ENCODE measurements at regions not wholly inside any gene's neighbourhood (a gene's known extent, or its start where the extent isn't known, plus 50 kb on each side); places are given as distances from the start of the nearest gene placed in this dataset.

DNA sequence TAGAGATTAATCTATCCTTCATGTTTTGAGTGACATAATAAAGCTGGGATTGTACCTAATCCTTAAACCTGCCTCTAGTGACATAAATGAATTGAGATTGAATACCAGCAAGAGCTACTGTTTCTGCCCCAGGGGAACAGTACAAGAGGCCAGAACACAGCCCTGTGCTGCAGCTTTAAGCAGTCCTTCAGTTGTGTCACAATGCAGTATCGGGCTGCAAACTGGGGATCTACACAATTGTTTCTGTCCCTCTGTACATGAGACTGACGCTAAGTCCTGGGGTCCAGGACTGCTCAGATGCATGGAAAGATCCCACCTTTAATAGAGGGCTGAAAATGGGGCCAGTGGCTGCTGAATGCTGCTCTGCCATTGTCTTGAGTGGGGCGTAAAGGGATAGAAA is 87.5 kb downstream of the MINAR1 start (continued):
- TF ChIP-seq ZNF423 (CRISPR knock-in tag; IDR thresholded peaks at IDR 0.05) (no peak), PRRX2 (CRISPR knock-in tag; IDR thresholded peaks at IDR 0.05) (no peak)
- TF ChIP-seq, protein P1, sequence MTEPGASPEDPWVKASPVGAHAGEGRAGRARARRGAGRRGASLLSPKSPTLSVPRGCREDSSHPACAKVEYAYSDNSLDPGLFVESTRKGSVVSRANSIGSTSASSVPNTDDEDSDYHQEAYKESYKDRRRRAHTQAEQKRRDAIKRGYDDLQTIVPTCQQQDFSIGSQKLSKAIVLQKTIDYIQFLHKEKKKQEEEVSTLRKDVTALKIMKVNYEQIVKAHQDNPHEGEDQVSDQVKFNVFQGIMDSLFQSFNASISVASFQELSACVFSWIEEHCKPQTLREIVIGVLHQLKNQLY (CRISPR knock-in tag; IDR thresholded peaks at IDR 0.05), result no peak
- TF ChIP-seq, protein P2, sequence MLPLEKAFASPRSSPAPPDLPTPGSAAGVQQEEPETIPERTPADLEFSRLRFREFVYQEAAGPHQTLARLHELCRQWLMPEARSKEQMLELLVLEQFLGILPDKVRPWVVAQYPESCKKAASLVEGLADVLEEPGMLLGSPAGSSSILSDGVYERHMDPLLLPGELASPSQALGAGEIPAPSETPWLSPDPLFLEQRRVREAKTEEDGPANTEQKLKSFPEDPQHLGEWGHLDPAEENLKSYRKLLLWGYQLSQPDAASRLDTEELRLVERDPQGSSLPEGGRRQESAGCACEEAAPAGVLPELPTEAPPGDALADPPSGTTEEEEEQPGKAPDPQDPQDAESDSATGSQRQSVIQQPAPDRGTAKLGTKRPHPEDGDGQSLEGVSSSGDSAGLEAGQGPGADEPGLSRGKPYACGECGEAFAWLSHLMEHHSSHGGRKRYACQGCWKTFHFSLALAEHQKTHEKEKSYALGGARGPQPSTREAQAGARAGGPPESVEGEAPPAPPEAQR (CRISPR knock-in tag; IDR thresholded peaks at IDR 0.05), result no peak

DNA sequence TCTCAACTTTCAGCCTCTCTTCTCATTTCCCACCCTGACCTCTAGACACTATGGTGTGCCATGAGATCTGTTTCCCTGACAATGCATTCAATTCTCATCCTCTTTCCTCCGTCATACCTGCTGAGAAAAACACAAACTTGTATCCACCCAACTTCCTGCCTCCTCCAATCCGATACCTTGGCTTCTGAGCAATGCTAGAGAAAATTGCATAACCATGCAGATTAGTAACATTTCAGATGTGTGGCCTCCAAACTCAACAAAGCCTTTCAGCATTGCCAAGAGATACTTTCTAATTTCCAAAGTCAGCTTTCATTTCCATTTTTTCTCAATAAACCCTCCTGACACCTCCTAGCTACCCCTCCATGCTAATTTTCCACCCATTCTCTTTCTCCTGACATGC is 88.5 kb downstream of the MINAR1 start:
- Mint-ChIP-seq H3K27ac (no peak overlapping the region), H3K4me3 (no peak overlapping the region), H3K4me1 (peaks cover 11% of the 10 kb centered on the region), H3K27me3 (ENCODE audit: low read depth) (no peaks in the 10 kb centered on the region), H3K9me3 (no peaks in the 10 kb centered on the region), H3K36me3 (no peaks in the 10 kb centered on the region)
- POLR2A ChIA-PET, result no interaction called here
- TF ChIP-seq ZNF416 (CRISPR knock-in tag; IDR thresholded peaks at IDR 0.05) (no peak), ZBTB21 (CRISPR knock-in tag; IDR thresholded peaks at IDR 0.05; ENCODE audit: borderline replicate concordance) (no peak), ZNF423 (CRISPR knock-in tag; IDR thresholded peaks at IDR 0.05) (no peak), TCF7 (CRISPR knock-in tag; IDR thresholded peaks at IDR 0.05; ENCODE audit: low read depth) (no peak), NFYB (CRISPR knock-in tag; conservative IDR thresholded peaks at IDR 0.05; ENCODE audit: low read depth) (no peak), KAT7 (CRISPR knock-in tag; IDR thresholded peaks at IDR 0.05; ENCODE audit: borderline replicate concordance) (no peak), HMGA2 (CRISPR knock-in tag; IDR thresholded peaks at IDR 0.05) (no peak), CREB1 (CRISPR knock-in tag; IDR thresholded peaks at IDR 0.05) (no peak), FOXJ3 (CRISPR knock-in tag; IDR thresholded peaks at IDR 0.05; ENCODE audit: borderline replicate concordance) (no peak), MYBL2 (CRISPR knock-in tag; IDR thresholded peaks at IDR 0.05) (no peak)
- TF ChIP-seq, protein P3, sequence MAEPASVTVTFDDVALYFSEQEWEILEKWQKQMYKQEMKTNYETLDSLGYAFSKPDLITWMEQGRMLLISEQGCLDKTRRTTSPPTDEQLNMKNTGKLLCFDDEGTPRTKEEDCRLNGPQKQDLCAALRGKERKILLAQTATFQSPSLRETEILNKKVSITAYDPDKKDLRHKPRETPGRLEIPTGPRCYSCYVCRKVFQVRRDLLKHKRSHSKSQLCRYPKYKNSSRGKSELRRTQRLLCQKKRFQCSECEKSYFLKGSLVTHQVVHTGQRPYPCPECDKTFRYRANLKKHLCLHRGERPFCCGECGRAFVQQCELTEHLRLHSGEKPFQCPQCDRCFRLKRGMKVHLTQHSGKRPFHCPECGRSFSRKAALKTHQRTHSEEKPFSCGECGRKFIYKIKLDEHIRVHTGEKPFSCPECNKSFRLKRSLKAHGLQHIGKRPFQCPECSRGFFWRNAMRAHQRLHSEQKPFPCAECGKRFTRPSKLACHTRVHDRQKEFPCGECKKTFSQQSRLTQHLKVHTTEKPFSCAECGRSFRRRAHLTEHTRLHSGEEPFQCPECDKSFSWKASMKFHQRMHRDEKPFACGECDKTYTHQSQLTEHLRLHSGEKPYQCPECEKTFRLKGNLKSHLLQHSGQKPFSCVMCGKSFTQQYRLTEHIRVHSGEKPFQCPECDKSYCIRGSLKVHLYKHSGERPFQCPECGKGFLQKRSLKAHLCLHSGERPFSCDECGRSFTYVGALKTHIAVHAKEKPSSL (CRISPR knock-in tag; conservative IDR thresholded peaks at IDR 0.05), result no peak
- TF ChIP-seq, protein P4, sequence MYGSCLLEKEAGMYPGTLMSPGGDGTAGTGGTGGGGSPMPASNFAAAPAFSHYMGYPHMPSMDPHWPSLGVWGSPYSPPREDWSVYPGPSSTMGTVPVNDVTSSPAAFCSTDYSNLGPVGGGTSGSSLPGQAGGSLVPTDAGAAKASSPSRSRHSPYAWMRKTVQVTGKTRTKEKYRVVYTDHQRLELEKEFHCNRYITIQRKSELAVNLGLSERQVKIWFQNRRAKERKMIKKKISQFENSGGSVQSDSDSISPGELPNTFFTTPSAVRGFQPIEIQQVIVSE (CRISPR knock-in tag; IDR thresholded peaks at IDR 0.05; ENCODE audit: borderline replicate concordance), result no peak
- TF ChIP-seq, protein P5, sequence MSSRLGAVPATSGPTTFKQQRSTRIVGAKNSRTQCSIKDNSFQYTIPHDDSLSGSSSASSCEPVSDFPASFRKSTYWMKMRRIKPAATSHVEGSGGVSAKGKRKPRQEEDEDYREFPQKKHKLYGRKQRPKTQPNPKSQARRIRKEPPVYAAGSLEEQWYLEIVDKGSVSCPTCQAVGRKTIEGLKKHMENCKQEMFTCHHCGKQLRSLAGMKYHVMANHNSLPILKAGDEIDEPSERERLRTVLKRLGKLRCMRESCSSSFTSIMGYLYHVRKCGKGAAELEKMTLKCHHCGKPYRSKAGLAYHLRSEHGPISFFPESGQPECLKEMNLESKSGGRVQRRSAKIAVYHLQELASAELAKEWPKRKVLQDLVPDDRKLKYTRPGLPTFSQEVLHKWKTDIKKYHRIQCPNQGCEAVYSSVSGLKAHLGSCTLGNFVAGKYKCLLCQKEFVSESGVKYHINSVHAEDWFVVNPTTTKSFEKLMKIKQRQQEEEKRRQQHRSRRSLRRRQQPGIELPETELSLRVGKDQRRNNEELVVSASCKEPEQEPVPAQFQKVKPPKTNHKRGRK (CRISPR knock-in tag; IDR thresholded peaks at IDR 0.05; ENCODE audit: borderline replicate concordance), result no peak
- TF ChIP-seq, protein P6, sequence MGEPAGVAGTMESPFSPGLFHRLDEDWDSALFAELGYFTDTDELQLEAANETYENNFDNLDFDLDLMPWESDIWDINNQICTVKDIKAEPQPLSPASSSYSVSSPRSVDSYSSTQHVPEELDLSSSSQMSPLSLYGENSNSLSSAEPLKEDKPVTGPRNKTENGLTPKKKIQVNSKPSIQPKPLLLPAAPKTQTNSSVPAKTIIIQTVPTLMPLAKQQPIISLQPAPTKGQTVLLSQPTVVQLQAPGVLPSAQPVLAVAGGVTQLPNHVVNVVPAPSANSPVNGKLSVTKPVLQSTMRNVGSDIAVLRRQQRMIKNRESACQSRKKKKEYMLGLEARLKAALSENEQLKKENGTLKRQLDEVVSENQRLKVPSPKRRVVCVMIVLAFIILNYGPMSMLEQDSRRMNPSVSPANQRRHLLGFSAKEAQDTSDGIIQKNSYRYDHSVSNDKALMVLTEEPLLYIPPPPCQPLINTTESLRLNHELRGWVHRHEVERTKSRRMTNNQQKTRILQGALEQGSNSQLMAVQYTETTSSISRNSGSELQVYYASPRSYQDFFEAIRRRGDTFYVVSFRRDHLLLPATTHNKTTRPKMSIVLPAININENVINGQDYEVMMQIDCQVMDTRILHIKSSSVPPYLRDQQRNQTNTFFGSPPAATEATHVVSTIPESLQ (CRISPR knock-in tag; IDR thresholded peaks at IDR 0.05), result no peak
- CTCF ChIA-PET, result no interaction called here
- DNase-seq (ENCODE audit: low spot score) (no peak), ATAC-seq (no peak)

All from WTC11 (cell line).